Gastrocnemius medialis (tissue), 4 donors: ENCODE measurements at regions not wholly inside any gene's neighbourhood (a gene's known extent, or its start where the extent isn't known, plus 50 kb on each side); places are given as distances from the start of the nearest gene placed in this dataset.

Source experiments
- CTCF ChIP-seq, 5 experiments: fragments of 450-650 bp in 3 of 5; fragments of 200-600 bp in 2 of 5; sonication (generic) in 2 of 5; IDR thresholded peaks in 4 of 5; conservative IDR thresholded peaks in 1 of 5; 1 replicate in 4 of 5; 2 replicates in 1 of 5; pipeline ENCODE4 v1.5.1; 2016 to 2019; ENCODE audit warnings: antibody characterized with exemption in 5 of 5, mild to moderate bottlenecking in 3 of 5, moderate library complexity in 3 of 5
- POLR2A ChIP-seq, 2 donors: fragments of 450-650 bp; IDR thresholded peaks; one replicate each; pipeline ENCODE4 v1.6.1; 2017; ENCODE audit warnings: antibody characterized with exemption in 2 of 2, mild to moderate bottlenecking in 2 of 2, moderate library complexity in 2 of 2

DNA sequence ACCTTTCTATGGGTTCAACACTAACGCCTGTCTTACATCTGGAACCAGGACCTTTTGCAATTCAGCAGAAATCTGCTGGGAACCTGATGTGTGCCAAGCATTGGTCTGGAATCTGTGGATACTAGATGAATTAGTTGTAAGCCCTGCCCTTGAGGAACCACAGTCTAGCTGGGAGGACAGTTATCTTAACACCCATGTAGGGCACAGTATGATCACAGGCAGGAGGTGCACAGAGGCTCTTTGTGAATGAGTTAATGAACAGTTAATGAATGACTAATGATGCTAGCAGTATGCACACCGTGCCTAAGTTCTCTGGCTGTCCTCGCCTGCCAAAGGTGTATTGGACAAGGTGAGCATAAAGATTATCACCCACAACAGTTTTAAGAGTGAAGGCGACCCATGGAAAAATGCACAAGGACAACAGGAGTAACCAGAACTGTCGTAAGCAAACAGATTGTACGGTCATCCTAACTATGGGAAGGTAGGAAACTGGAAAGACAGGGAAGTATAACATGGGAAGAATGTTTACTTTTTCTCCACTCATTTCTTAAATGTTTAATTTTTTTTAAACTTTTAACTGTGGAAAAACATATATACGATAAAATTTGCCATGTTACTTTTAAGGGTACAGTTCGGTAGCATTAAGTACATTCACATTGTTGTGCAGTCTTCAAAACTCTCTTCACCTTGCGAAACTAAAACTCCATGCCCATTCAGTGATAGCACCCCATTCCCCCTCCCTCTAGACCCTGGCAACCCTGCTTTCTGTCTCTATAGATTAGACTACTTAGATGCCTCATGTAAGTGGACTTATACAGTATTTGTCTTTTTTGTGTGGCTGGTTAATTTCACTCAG is 139.9 kb downstream of the CXCL12 start:
- TF ChIP-seq CTCF (IDR thresholded peaks at IDR 0.05 in 4 of 5, conservative IDR thresholded peaks at IDR 0.05 in 1 of 5) (no peak), POLR2A (IDR thresholded peaks at IDR 0.05) (no peak)
